ENCODE measurements at regions not wholly inside any gene's neighbourhood (a gene's known extent, or its start where the extent isn't known, plus 50 kb on each side); places are given as distances from the start of the nearest gene placed in this dataset.

DNA sequence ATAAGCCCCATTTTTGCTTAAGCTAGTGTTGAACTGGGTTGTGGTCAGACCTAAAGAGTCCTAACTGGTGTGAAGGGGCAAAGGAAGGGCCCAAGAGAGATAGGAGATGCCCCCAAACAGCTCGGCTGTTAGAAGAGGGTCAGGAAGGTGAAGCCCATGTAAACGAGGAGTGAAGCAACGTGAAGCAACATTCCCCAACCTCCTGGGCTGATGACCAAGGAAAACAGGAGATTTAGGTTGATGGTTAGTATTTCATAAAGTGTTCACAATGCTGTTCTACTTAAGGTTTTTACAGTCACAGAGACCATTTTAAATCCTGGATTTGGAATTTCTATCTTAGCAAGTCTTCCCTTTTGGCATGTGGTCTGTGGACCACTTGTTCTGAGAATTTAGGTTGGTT, 144.0 kb upstream of the SERPINE2 start:
- no peaks in the 10 kb centered on the region for H3K9me3 ChIP-seq (ENCODE audit: low read length)
- no peaks in the 10 kb centered on the region for H3K9me2 ChIP-seq (ENCODE audit: insufficient read depth, low read length)
- no peak overlapping the region for H2AFZ ChIP-seq (ENCODE audit: low read depth, low read length)
- H3K4me3 ChIP-seq (ENCODE audit: low read length) = no peak overlapping the region
- H3K9ac ChIP-seq (ENCODE audit: low read length) = no peak overlapping the region
- H3F3A ChIP-seq (ENCODE audit: insufficient read depth, low read length, poor library complexity, severe bottlenecking) = no peaks in the 10 kb centered on the region
- no peak overlapping the region for H3K4me2 ChIP-seq (ENCODE audit: low read length)
- no peaks in the 10 kb centered on the region for H3K79me2 ChIP-seq (replicated peaks; ENCODE audit: insufficient read depth, low read length)
- H3K27ac ChIP-seq (ENCODE audit: low read length) = no peak overlapping the region
- no peaks in the 10 kb centered on the region for H3K36me3 ChIP-seq (ENCODE audit: insufficient read depth, low read length)
- no peaks in the 10 kb centered on the region for H4K20me1 ChIP-seq (ENCODE audit: insufficient read depth)
- H3K27me3 ChIP-seq (ENCODE audit: insufficient read depth, low read depth, low read length) = no peaks in the 10 kb centered on the region
- TF ChIP-seq MXI1 (conservative IDR thresholded peaks at IDR 0.05; ENCODE audit: poor library complexity, severe bottlenecking) (no peak), EP300 (conservative IDR thresholded peaks at IDR 0.05; ENCODE audit: poor library complexity, severe bottlenecking) (no peak)

DNA sequence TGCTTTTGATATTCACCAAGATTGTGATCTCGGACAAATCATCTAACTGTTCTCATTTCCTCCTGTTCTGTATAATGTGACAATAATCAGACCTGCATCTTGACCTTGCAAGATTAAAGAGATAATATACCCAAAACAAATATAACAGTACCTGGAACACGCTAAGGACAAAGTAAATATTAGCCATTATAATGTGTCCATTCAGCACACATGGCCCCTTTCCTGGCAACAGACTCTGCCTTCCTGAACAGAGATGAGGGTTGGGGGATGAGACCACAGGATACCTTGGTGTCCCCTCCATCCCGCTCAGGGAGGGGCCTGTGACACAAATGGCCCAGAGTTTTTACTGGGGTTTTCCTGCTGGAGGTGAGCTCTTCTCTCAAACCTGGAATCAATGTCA, 143.4 kb upstream of the SERPINE2 start:
- Histone ChIP-seq H3K79me2 (replicated peaks; ENCODE audit: insufficient read depth, low read length) (no peaks in the 10 kb centered on the region), H3K4me2 (ENCODE audit: low read length) (no peak overlapping the region)
- no peak for TF ChIP-seq SMC3 (conservative IDR thresholded peaks at IDR 0.05; ENCODE audit: poor library complexity)
- no peak for TF ChIP-seq MXI1 (conservative IDR thresholded peaks at IDR 0.05; ENCODE audit: poor library complexity, severe bottlenecking)
- no peak for TF ChIP-seq EP300 (conservative IDR thresholded peaks at IDR 0.05; ENCODE audit: poor library complexity, severe bottlenecking)
- TF ChIP-seq, protein P1, sequence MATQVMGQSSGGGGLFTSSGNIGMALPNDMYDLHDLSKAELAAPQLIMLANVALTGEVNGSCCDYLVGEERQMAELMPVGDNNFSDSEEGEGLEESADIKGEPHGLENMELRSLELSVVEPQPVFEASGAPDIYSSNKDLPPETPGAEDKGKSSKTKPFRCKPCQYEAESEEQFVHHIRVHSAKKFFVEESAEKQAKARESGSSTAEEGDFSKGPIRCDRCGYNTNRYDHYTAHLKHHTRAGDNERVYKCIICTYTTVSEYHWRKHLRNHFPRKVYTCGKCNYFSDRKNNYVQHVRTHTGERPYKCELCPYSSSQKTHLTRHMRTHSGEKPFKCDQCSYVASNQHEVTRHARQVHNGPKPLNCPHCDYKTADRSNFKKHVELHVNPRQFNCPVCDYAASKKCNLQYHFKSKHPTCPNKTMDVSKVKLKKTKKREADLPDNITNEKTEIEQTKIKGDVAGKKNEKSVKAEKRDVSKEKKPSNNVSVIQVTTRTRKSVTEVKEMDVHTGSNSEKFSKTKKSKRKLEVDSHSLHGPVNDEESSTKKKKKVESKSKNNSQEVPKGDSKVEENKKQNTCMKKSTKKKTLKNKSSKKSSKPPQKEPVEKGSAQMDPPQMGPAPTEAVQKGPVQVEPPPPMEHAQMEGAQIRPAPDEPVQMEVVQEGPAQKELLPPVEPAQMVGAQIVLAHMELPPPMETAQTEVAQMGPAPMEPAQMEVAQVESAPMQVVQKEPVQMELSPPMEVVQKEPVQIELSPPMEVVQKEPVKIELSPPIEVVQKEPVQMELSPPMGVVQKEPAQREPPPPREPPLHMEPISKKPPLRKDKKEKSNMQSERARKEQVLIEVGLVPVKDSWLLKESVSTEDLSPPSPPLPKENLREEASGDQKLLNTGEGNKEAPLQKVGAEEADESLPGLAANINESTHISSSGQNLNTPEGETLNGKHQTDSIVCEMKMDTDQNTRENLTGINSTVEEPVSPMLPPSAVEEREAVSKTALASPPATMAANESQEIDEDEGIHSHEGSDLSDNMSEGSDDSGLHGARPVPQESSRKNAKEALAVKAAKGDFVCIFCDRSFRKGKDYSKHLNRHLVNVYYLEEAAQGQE (IDR thresholded peaks at IDR 0.05; ENCODE audit: borderline replicate concordance) = no peak
- TF ChIP-seq EZH2 (IDR thresholded peaks at IDR 0.05; ENCODE audit: borderline replicate concordance, insufficient read depth, low read length, poor library complexity, severe bottlenecking) = no peak
- TF ChIP-seq, protein P2, sequence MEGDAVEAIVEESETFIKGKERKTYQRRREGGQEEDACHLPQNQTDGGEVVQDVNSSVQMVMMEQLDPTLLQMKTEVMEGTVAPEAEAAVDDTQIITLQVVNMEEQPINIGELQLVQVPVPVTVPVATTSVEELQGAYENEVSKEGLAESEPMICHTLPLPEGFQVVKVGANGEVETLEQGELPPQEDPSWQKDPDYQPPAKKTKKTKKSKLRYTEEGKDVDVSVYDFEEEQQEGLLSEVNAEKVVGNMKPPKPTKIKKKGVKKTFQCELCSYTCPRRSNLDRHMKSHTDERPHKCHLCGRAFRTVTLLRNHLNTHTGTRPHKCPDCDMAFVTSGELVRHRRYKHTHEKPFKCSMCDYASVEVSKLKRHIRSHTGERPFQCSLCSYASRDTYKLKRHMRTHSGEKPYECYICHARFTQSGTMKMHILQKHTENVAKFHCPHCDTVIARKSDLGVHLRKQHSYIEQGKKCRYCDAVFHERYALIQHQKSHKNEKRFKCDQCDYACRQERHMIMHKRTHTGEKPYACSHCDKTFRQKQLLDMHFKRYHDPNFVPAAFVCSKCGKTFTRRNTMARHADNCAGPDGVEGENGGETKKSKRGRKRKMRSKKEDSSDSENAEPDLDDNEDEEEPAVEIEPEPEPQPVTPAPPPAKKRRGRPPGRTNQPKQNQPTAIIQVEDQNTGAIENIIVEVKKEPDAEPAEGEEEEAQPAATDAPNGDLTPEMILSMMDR (IDR thresholded peaks at IDR 0.05; ENCODE audit: poor library complexity, severe bottlenecking) = no peak
- no peak for TF ChIP-seq TAF1 (IDR thresholded peaks at IDR 0.05; ENCODE audit: low read depth)
- TF ChIP-seq RAD21 (conservative IDR thresholded peaks at IDR 0.05) = no peak
- no peak for TF ChIP-seq POLR2AphosphoS5 (IDR thresholded peaks at IDR 0.05)

More for the DNA sequence above, 143.4 kb upstream of the SERPINE2 start:
- H3K36me3 ChIP-seq (ENCODE audit: insufficient read depth, low read length) = no peaks in the 10 kb centered on the region
- H3K9me3 ChIP-seq (ENCODE audit: low read length) = no peaks in the 10 kb centered on the region
- no peak overlapping the region for H3K9ac ChIP-seq (ENCODE audit: low read length)
- H2AFZ ChIP-seq (ENCODE audit: low read depth, low read length) = no peak overlapping the region
- H4K20me1 ChIP-seq (ENCODE audit: insufficient read depth) = no peaks in the 10 kb centered on the region
- no peak overlapping the region for H3K4me3 ChIP-seq (ENCODE audit: low read length)
- H3K27me3 ChIP-seq (ENCODE audit: insufficient read depth, low read depth, low read length) = no peaks in the 10 kb centered on the region
- no peak overlapping the region for H3K27ac ChIP-seq (ENCODE audit: low read length)
- H3K9me2 ChIP-seq (ENCODE audit: insufficient read depth, low read length) = no peaks in the 10 kb centered on the region
- no peaks in the 10 kb centered on the region for H3F3A ChIP-seq (ENCODE audit: insufficient read depth, low read length, poor library complexity, severe bottlenecking)

All from neural cell (in vitro differentiated cells).